ENCODE measurements at regions not wholly inside any gene's neighbourhood (a gene's known extent, or its start where the extent isn't known, plus 50 kb on each side); places are given as distances from the start of the nearest gene placed in this dataset.

DNA sequence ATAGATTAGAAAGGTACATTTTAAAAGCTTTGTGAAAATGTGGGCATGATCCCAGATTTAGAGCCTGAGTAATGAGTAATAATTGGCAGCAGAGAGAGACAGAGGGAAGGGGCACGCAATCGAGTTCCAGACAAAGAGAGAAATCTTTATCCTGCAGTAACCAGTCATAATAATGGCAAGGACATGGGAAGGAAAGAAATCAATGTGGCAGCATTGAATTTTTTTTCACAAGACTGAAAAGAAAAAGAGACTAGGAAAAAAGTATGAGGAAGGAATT lies 790.8 kb upstream of the SOX9 start:
- ChIA-PET CTCF (no interaction called here), POLR2A (ENCODE audit: unreplicated experiment) (no interaction called here)
- no peak for TF ChIP-seq EZH2phosphoT487 (IDR thresholded peaks at IDR 0.05; ENCODE audit: borderline replicate concordance, low read length)
- TF ChIP-seq EZH2 (IDR thresholded peaks at IDR 0.05; ENCODE audit: low read length, unreplicated experiment): no peak
- TF ChIP-seq, protein P1, sequence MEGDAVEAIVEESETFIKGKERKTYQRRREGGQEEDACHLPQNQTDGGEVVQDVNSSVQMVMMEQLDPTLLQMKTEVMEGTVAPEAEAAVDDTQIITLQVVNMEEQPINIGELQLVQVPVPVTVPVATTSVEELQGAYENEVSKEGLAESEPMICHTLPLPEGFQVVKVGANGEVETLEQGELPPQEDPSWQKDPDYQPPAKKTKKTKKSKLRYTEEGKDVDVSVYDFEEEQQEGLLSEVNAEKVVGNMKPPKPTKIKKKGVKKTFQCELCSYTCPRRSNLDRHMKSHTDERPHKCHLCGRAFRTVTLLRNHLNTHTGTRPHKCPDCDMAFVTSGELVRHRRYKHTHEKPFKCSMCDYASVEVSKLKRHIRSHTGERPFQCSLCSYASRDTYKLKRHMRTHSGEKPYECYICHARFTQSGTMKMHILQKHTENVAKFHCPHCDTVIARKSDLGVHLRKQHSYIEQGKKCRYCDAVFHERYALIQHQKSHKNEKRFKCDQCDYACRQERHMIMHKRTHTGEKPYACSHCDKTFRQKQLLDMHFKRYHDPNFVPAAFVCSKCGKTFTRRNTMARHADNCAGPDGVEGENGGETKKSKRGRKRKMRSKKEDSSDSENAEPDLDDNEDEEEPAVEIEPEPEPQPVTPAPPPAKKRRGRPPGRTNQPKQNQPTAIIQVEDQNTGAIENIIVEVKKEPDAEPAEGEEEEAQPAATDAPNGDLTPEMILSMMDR (conservative IDR thresholded peaks at IDR 0.05; ENCODE audit: low read depth, low read length): no peak
- Histone ChIP-seq H3K27me3 (ENCODE audit: low read length) (no peaks in the 10 kb centered on the region), H3K27ac (ENCODE audit: low read length) (no peak overlapping the region), H2AFZ (ENCODE audit: low read length) (0 out of 2 replicates have a peak overlapping the region, but pooled peaks have one; percentile 22), H3K4me1 (ENCODE audit: insufficient read depth, low read length) (peaks cover 23% of the 10 kb centered on the region), H3K4me3 (ENCODE audit: low read length) (no peak overlapping the region), H3F3A (ENCODE audit: low read length, unreplicated experiment) (no peaks in the 10 kb centered on the region), H4K20me1 (ENCODE audit: low read length) (no peaks in the 10 kb centered on the region), H3K9ac (ENCODE audit: low read length) (no peak overlapping the region), H3K4me2 (ENCODE audit: low read length) (no peak overlapping the region), H3K36me3 (ENCODE audit: low read depth, low read length) (no peaks in the 10 kb centered on the region), H3K79me2 (ENCODE audit: low read length) (no peaks in the 10 kb centered on the region), H3K9me2 (replicated peaks; ENCODE audit: low read length) (no peaks in the 10 kb centered on the region), H3K9me3 (ENCODE audit: low read length) (no peaks in the 10 kb centered on the region)
- no TSS peak for BruUV-seq (replicated peaks)
- DNase-seq (no peak), ATAC-seq (no peak)
- intact Hi-C loops (cut with micrococcal nuclease): no loop called here

DNA sequence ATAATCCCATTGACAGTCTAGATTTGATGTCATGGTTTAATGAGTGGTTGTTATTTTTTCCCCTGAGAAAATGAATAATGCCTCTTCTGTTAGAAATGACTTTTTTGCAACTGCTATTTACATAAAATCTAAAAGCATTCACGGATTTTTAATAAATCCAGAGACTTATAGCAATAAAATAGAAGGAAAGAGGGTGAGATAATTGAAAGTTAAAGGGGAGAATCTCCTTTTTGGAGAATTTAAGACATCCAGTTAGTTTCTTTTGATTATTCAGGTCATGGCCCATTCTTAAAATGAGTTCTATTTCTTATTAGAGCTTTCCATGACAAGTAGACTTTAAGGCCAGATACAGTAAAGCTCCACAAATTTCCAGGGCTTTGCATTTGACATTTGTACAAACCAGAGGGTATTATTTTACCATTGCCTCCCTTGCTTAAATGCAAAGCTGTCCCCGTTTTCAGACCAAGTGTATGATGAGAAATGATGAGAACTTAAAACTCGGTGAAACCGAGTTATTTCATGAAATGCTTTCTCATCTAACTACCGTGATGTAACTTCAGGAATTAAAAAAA lies 789.0 kb upstream of the SOX9 start:
- H3K9me2 ChIP-seq (replicated peaks; ENCODE audit: low read length): no peaks in the 10 kb centered on the region
- CTCF ChIA-PET: no interaction called here
- intact Hi-C loops (cut with micrococcal nuclease): no loop called here

DNA sequence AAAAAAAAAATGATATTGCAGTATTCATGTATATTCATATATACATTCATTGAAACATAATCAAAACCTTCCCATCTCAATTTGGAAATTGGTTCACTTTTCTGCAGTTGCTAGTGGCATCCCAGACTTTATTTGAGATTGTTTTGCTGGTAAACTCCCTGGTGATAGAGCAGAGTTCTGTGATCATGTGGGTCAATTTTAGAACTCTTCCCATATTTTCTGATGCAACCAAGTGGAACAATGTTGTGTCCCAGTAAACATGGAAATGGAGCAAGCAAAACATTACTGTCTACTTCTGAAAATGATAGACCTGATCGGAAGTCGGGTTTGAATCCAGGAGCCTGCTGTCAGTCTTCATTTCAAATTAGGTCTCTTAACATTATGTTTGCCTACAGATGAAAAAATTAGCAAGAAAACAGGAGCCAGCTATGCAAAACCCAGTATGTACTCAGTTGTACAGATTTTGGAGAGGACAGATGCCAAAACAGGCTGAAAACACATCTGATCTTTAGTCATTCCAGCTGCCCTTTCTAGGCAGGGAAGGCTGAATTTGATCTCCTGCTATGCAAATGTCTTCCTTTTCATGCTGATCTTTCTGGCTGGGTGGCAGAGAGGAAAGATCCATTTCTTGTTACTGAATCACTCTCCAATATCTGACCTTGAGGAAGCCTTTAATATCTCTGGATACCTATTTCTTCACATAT lies 786.6 kb upstream of the SOX9 start:
- no peak for ATAC-seq
- Histone ChIP-seq H2AFZ (ENCODE audit: low read length) (no peak overlapping the region), H3K9ac (ENCODE audit: low read length) (no peak overlapping the region), H3K4me3 (ENCODE audit: low read length) (no peak overlapping the region), H3K36me3 (ENCODE audit: low read depth, low read length) (no peaks in the 10 kb centered on the region), H3K27me3 (ENCODE audit: low read length) (no peaks in the 10 kb centered on the region), H3K4me2 (ENCODE audit: low read length) (no peak overlapping the region), H3K4me1 (ENCODE audit: insufficient read depth, low read length) (peaks cover 6% of the 10 kb centered on the region; the same call in 1 of the 2 replicates), H4K20me1 (ENCODE audit: low read length) (no peaks in the 10 kb centered on the region), H3K9me2 (replicated peaks; ENCODE audit: low read length) (no peaks in the 10 kb centered on the region), H3K9me3 (ENCODE audit: low read length) (no peaks in the 10 kb centered on the region), H3K27ac (ENCODE audit: low read length) (no peak overlapping the region), H3F3A (ENCODE audit: low read length, unreplicated experiment) (no peaks in the 10 kb centered on the region), H3K79me2 (ENCODE audit: low read length) (no peaks in the 10 kb centered on the region)
- TF ChIP-seq EZH2phosphoT487 (IDR thresholded peaks at IDR 0.05; ENCODE audit: borderline replicate concordance, low read length) (no peak), EZH2 (IDR thresholded peaks at IDR 0.05; ENCODE audit: low read length, unreplicated experiment) (no peak)
- TF ChIP-seq, protein P1 (conservative IDR thresholded peaks at IDR 0.05; ENCODE audit: low read depth, low read length): no peak
- BruUV-seq (replicated peaks): no TSS peak
- no peak for DNase-seq
- ChIA-PET POLR2A (ENCODE audit: unreplicated experiment) (no interaction called here), CTCF (no interaction called here)
- intact Hi-C loops (cut with micrococcal nuclease): no loop called here

More for the DNA sequence above, 789.0 kb upstream of the SOX9 start:
- H3K27me3 ChIP-seq (ENCODE audit: low read length): no peaks in the 10 kb centered on the region
- H4K20me1 ChIP-seq (ENCODE audit: low read length): no peaks in the 10 kb centered on the region
- H3F3A ChIP-seq (ENCODE audit: low read length, unreplicated experiment): no peaks in the 10 kb centered on the region
- H3K36me3 ChIP-seq (ENCODE audit: low read depth, low read length): no peaks in the 10 kb centered on the region
- ATAC-seq: no peak
- no peak for TF ChIP-seq EZH2phosphoT487 (IDR thresholded peaks at IDR 0.05; ENCODE audit: borderline replicate concordance, low read length)
- TF ChIP-seq EZH2 (IDR thresholded peaks at IDR 0.05; ENCODE audit: low read length, unreplicated experiment): no peak
- TF ChIP-seq, protein P1 (conservative IDR thresholded peaks at IDR 0.05; ENCODE audit: low read depth, low read length): no peak
- no TSS peak for BruUV-seq (replicated peaks)
- peaks cover 15% of the 10 kb centered on the region for H3K4me1 ChIP-seq (ENCODE audit: insufficient read depth, low read length)
- no peak overlapping the region for H2AFZ ChIP-seq (ENCODE audit: low read length)
- H3K4me3 ChIP-seq (ENCODE audit: low read length): no peak overlapping the region
- no peak for DNase-seq
- POLR2A ChIA-PET (ENCODE audit: unreplicated experiment): no interaction called here
- no peak overlapping the region for H3K9ac ChIP-seq (ENCODE audit: low read length)
- no peak overlapping the region for H3K4me2 ChIP-seq (ENCODE audit: low read length)
- no peak overlapping the region for H3K27ac ChIP-seq (ENCODE audit: low read length)
- no peaks in the 10 kb centered on the region for H3K79me2 ChIP-seq (ENCODE audit: low read length)
- no peaks in the 10 kb centered on the region for H3K9me3 ChIP-seq (ENCODE audit: low read length)
